ENCODE measurements at regions not wholly inside any gene's neighbourhood (a gene's known extent, or its start where the extent isn't known, plus 50 kb on each side); places are given as distances from the start of the nearest gene placed in this dataset.

GRCh38 chr4:112847045-112847444 lies 202.4 kb upstream of the ANK2 start:
- no peak for TF ChIP-seq RFX5 (IDR thresholded peaks at IDR 0.05; ENCODE audit: low read depth, low read length)
- TF ChIP-seq POLR2A (IDR thresholded peaks at IDR 0.05; ENCODE audit: low read depth, low read length), result no peak
- TF ChIP-seq CEBPB (IDR thresholded peaks at IDR 0.05; ENCODE audit: low read depth, low read length), result no peak
- TF ChIP-seq, protein P1, sequence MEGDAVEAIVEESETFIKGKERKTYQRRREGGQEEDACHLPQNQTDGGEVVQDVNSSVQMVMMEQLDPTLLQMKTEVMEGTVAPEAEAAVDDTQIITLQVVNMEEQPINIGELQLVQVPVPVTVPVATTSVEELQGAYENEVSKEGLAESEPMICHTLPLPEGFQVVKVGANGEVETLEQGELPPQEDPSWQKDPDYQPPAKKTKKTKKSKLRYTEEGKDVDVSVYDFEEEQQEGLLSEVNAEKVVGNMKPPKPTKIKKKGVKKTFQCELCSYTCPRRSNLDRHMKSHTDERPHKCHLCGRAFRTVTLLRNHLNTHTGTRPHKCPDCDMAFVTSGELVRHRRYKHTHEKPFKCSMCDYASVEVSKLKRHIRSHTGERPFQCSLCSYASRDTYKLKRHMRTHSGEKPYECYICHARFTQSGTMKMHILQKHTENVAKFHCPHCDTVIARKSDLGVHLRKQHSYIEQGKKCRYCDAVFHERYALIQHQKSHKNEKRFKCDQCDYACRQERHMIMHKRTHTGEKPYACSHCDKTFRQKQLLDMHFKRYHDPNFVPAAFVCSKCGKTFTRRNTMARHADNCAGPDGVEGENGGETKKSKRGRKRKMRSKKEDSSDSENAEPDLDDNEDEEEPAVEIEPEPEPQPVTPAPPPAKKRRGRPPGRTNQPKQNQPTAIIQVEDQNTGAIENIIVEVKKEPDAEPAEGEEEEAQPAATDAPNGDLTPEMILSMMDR (conservative IDR thresholded peaks at IDR 0.05; ENCODE audit: low read depth, low read length), result no peak
- no peak for TF ChIP-seq RCOR1 (IDR thresholded peaks at IDR 0.05; ENCODE audit: insufficient replicate concordance, low read length)
- TF ChIP-seq MAFK (IDR thresholded peaks at IDR 0.05; ENCODE audit: low read depth, low read length), result no peak
- no peak for TF ChIP-seq ELK1 (IDR thresholded peaks at IDR 0.05; ENCODE audit: borderline replicate concordance, low read depth, low read length)
- no peak for TF ChIP-seq RAD21 (IDR thresholded peaks at IDR 0.05; ENCODE audit: low read length)
- TF ChIP-seq NFE2L2 (IDR thresholded peaks at IDR 0.05; ENCODE audit: low read depth, low read length), result no peak

Data from IMR-90 (cell line).